ENCODE measurements at regions not wholly inside any gene's neighbourhood (a gene's known extent, or its start where the extent isn't known, plus 50 kb on each side); places are given as distances from the start of the nearest gene placed in this dataset.

- TF ChIP-seq, protein P1, sequence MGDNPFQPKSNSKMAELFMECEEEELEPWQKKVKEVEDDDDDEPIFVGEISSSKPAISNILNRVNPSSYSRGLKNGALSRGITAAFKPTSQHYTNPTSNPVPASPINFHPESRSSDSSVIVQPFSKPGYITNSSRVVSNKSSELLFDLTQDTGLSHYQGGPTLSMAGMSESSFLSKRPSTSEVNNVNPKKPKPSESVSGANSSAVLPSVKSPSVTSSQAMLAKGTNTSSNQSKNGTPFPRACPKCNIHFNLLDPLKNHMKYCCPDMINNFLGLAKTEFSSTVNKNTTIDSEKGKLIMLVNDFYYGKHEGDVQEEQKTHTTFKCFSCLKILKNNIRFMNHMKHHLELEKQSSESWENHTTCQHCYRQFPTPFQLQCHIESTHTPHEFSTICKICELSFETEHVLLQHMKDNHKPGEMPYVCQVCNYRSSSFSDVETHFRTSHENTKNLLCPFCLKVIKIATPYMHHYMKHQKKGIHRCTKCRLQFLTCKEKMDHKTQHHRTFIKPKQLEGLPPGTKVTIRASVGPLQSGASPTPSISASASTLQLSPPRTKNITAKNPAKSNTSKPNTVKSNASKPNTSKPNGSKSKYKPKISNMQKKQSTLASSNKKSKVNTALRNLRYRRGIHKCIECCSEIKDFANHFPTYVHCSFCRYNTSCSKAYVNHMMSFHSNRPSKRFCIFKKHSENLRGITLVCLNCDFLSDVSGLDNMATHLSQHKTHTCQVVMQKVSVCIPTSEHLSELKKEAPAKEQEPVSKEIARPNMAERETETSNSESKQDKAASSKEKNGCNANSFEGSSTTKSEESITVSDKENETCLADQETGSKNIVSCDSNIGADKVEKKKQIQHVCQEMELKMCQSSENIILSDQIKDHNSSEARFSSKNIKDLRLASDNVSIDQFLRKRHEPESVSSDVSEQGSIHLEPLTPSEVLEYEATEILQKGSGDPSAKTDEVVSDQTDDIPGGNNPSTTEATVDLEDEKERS (CRISPR knock-in tag; IDR thresholded peaks at IDR 0.05), result no peak
- peak; percentile 55; the same call in 1 of the 2 replicates for TF ChIP-seq SMARCC2 (IDR thresholded peaks at IDR 0.05)
- no peak; the same call in 1 of the 2 replicates for TF ChIP-seq MXD4 (CRISPR knock-in tag; IDR thresholded peaks at IDR 0.05)
- no peak for TF ChIP-seq ZNF530 (CRISPR knock-in tag; IDR thresholded peaks at IDR 0.05; ENCODE audit: low read depth)
- peak; percentile 98 for TF ChIP-seq GATAD2A (CRISPR knock-in tag; IDR thresholded peaks at IDR 0.05)
- no peak for TF ChIP-seq ZNF101 (CRISPR knock-in tag; IDR thresholded peaks at IDR 0.05; ENCODE audit: borderline replicate concordance, low read depth)
- no peak for TF ChIP-seq NFAT5 (CRISPR knock-in tag; IDR thresholded peaks at IDR 0.05)
- TF ChIP-seq FUBP1 (CRISPR knock-in tag; IDR thresholded peaks at IDR 0.05; ENCODE audit: borderline replicate concordance), result no peak
- TF ChIP-seq ZNF746 (CRISPR knock-in tag; IDR thresholded peaks at IDR 0.05), result no peak
- TF ChIP-seq SOX13 (IDR thresholded peaks at IDR 0.05), result peak; percentile 62; the same call in 1 of the 2 replicates
- TF ChIP-seq SOX13 (CRISPR knock-in tag; conservative IDR thresholded peaks at IDR 0.05 in 1 of 2, IDR thresholded peaks at IDR 0.05 in 1 of 2), result peak in 1 of 2 experiments; percentile 90; a peak in 2 of 4 replicates
- TF ChIP-seq TRIM24 (CRISPR knock-in tag; IDR thresholded peaks at IDR 0.05), result no peak
- TF ChIP-seq ZSCAN25 (CRISPR knock-in tag; IDR thresholded peaks at IDR 0.05), result no peak
- TF ChIP-seq ZNF333 (CRISPR knock-in tag; IDR thresholded peaks at IDR 0.05; ENCODE audit: borderline replicate concordance), result no peak
- no peak for TF ChIP-seq ZNF672 (CRISPR knock-in tag; IDR thresholded peaks at IDR 0.05)
- TF ChIP-seq IRF9 (CRISPR knock-in tag; IDR thresholded peaks at IDR 0.05; ENCODE audit: borderline replicate concordance), result no peak
- TF ChIP-seq, protein P2, sequence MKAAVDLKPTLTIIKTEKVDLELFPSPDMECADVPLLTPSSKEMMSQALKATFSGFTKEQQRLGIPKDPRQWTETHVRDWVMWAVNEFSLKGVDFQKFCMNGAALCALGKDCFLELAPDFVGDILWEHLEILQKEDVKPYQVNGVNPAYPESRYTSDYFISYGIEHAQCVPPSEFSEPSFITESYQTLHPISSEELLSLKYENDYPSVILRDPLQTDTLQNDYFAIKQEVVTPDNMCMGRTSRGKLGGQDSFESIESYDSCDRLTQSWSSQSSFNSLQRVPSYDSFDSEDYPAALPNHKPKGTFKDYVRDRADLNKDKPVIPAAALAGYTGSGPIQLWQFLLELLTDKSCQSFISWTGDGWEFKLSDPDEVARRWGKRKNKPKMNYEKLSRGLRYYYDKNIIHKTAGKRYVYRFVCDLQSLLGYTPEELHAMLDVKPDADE (CRISPR knock-in tag; IDR thresholded peaks at IDR 0.05), result no peak
Observed at GRCh38 chr6:47134476-47135189, 92.5 kb upstream of the ADGRF1 start (continued).
